GM12878 (cell line): ENCODE measurements at regions not wholly inside any gene's neighbourhood (a gene's known extent, or its start where the extent isn't known, plus 50 kb on each side); places are given as distances from the start of the nearest gene placed in this dataset.

Source experiments
- ATAC-seq: fragments of 200-7000 bp; cut with Tn5 transposase; 3 replicates; pipeline ENCODE4 v1.9.1; 2020; ENCODE audit warnings: mild to moderate bottlenecking, moderate library complexity
- BruUV-seq: library from RNA; stranded (reverse); fragments of 400-500 nt; replicated peaks from 2 replicates; lab custom pipeline; 2021; lab: Mats Ljungman, UMichigan
- CTCF ChIA-PET: fragments of 300-600 bp; sonication (Branson Sonifier 250); formaldehyde crosslinking; extraction: SDS; loops from one replicate; lab custom pipeline; 2021; ENCODE audit warnings: inconsistent platforms; lab: Yijun Ruan, JAX
- POLR2A ChIA-PET: fragments of 350-600 bp; formaldehyde crosslinking; extraction: SDS; loops from one replicate; lab custom pipeline; 2021; ENCODE audit warnings: inconsistent platforms; lab: Charles Lee
- RAD21 ChIA-PET: fragments of 300-600 bp; sonication (Branson Sonifier 250); formaldehyde crosslinking; loops from one replicate; lab custom pipeline; 2023; ENCODE audit warnings: antibody characterized with exemption; ENCODE audit not compliant: unreplicated experiment; lab: Charles Lee
- SMC1A ChIA-PET: fragments of 300-600 bp; sonication (Branson Sonifier 250); formaldehyde crosslinking; loops from one replicate; lab custom pipeline; 2023; ENCODE audit not compliant: unreplicated experiment, uncharacterized antibody; lab: Charles Lee
- DNase-seq: peaks from one replicate; pipeline ENCODE4 v3.0.0-alpha.2; 2011; ENCODE audit warnings: low read depth, low spot score
- FAIRE-seq: peaks from 3 replicates; lab custom pipeline; 2011; peaks lifted over from hg19 to GRCh38; lab: Jason Lieb, UNC
- H2AFZ ChIP-seq: 2 replicates; pipeline ENCODE4 v1.6.0; 2011; ENCODE audit warnings: low read depth, low read length, control low read depth; ENCODE audit not compliant: control insufficient read depth
- H3K27ac ChIP-seq: 2 replicates; pipeline ENCODE4 v1.5.1; 2011; ENCODE audit warnings: control low read depth; ENCODE audit not compliant: control insufficient read depth, insufficient read depth
- H3K27me3 ChIP-seq, 2 experiments: replicated peaks in 1 of 2; 2 replicates each; pipeline versions ENCODE4 v1.6.0 to v1.6.1; 2011; ENCODE audit warnings: low read length in 1 of 2; ENCODE audit not compliant: control insufficient read depth in 2 of 2, insufficient read depth in 2 of 2
- H3K36me3 ChIP-seq, 2 experiments: 2 replicates each; pipeline ENCODE4 v1.5.1; 2011; ENCODE audit warnings: low read length in 1 of 2; ENCODE audit not compliant: control insufficient read depth in 2 of 2, insufficient read depth in 2 of 2
- H3K4me1 ChIP-seq: 2 replicates; pipeline ENCODE4 v1.6.1; 2011; ENCODE audit warnings: mild to moderate bottlenecking, low read length, moderate library complexity, mixed read lengths; ENCODE audit not compliant: control insufficient read depth, insufficient read depth
- H3K4me2 ChIP-seq: 2 replicates; pipeline ENCODE4 v1.6.0; 2011; ENCODE audit warnings: control low read depth; ENCODE audit not compliant: control insufficient read depth, insufficient read depth
- H3K4me3 ChIP-seq: fragments of 200-600 bp; sonication (generic); 2 replicates; pipeline ENCODE4 v1.5.1; 2016
- H3K79me2 ChIP-seq: 2 replicates; pipeline ENCODE4 v1.6.0; 2011; ENCODE audit warnings: low read length; ENCODE audit not compliant: control insufficient read depth, insufficient read depth
- H3K9ac ChIP-seq: 2 replicates; pipeline ENCODE4 v1.8.0; 2011; ENCODE audit warnings: low read length, control low read depth, mixed read lengths; ENCODE audit not compliant: control insufficient read depth, insufficient read depth
- H3K9me3 ChIP-seq: replicated peaks from 3 replicates; pipeline ENCODE4 v1.5.1; 2011; ENCODE audit warnings: mild to moderate bottlenecking, low read length; ENCODE audit not compliant: control insufficient read depth, insufficient read depth
- H4K20me1 ChIP-seq: 2 replicates; pipeline ENCODE4 v1.6.0; 2011; ENCODE audit not compliant: control insufficient read depth, insufficient read depth
- ATF7 ChIP-seq: fragments of 450-650 bp; IDR thresholded peaks from 2 replicates; pipeline ENCODE4 v1.6.1; 2016; ENCODE audit warnings: low read depth, mild to moderate bottlenecking
- BCL3 ChIP-seq: IDR thresholded peaks from 2 replicates; pipeline ENCODE4 v1.6.1; 2011; ENCODE audit warnings: borderline replicate concordance, low read depth, mild to moderate bottlenecking, moderate library complexity, low read length; ENCODE audit not compliant: insufficient read depth, poor library complexity, severe bottlenecking
- CTCF ChIP-seq, 3 experiments: IDR thresholded peaks in 2 of 3; conservative IDR thresholded peaks in 1 of 3; 2 replicates each; pipeline ENCODE4 v1.5.1; 2011; ENCODE audit warnings: low read depth in 3 of 3, low read length in 3 of 3, mild to moderate bottlenecking in 3 of 3, control low read depth in 2 of 3, moderate library complexity in 2 of 3, inconsistent platforms in 1 of 3, mixed read lengths in 1 of 3; ENCODE audit not compliant: control insufficient read depth in 2 of 3, insufficient read depth in 1 of 3; ENCODE audit errors: extremely low read depth in 1 of 3
- FOS ChIP-seq: IDR thresholded peaks from 3 replicates; pipeline ENCODE4 v1.6.1; 2011; ENCODE audit warnings: borderline replicate concordance; ENCODE audit not compliant: insufficient read length; ENCODE audit errors: extremely low read depth
- HDAC6 ChIP-seq: fragments of 200-600 bp; sonication (generic); IDR thresholded peaks from one replicate; pipeline ENCODE4 v1.8.0; 2017; ENCODE audit warnings: antibody characterized with exemption; ENCODE audit not compliant: unreplicated experiment
- IKZF2 ChIP-seq, 2 experiments: fragments of 450-650 bp; IDR thresholded peaks; 2 replicates each; pipeline ENCODE4 v1.6.1; 2017; ENCODE audit warnings: mild to moderate bottlenecking in 2 of 2, moderate library complexity in 2 of 2
- IRF3 ChIP-seq: fragments of 450-650 bp; IDR thresholded peaks from 2 replicates; pipeline ENCODE4 v1.6.1; 2014; ENCODE audit warnings: mild to moderate bottlenecking
- LARP7 ChIP-seq: fragments of 450-650 bp; IDR thresholded peaks from 2 replicates; pipeline ENCODE4 v1.6.1; 2017; ENCODE audit warnings: mild to moderate bottlenecking
- NBN ChIP-seq: fragments of 450-650 bp; IDR thresholded peaks from 2 replicates; pipeline ENCODE4 v1.6.1; 2016
- POU2F2 ChIP-seq: IDR thresholded peaks from 3 replicates; pipeline ENCODE4 v1.6.1; 2011; ENCODE audit warnings: low read depth, mild to moderate bottlenecking, low read length, borderline replicate concordance
- SIN3A ChIP-seq: IDR thresholded peaks from 2 replicates; pipeline ENCODE4 v1.6.1; 2012; ENCODE audit warnings: low read depth, low read length, improper control_type of control experiment
- SMARCA5 ChIP-seq: fragments of 450-650 bp; IDR thresholded peaks from 2 replicates; pipeline ENCODE4 v1.6.1; 2017; ENCODE audit warnings: mild to moderate bottlenecking
- SREBF1 ChIP-seq: IDR thresholded peaks from 2 replicates; pipeline ENCODE4 v1.6.1; 2012; ENCODE audit warnings: mild to moderate bottlenecking, low read length
- ZNF207 ChIP-seq: fragments of 450-650 bp; IDR thresholded peaks from 2 replicates; pipeline ENCODE4 v1.6.1; 2014; ENCODE audit warnings: antibody characterized with exemption, mild to moderate bottlenecking, borderline replicate concordance
- ZNF592 ChIP-seq: fragments of 450-650 bp; IDR thresholded peaks from 2 replicates; pipeline ENCODE4 v1.6.1; 2017; ENCODE audit warnings: mild to moderate bottlenecking, moderate library complexity
- WGBS: methylation state at CpG from one replicate; pipeline ENCODE4 v1.1.6; 2016; ENCODE audit warnings: low lambda C conversion rate; ENCODE audit not compliant: insufficient replicate concordance, insufficient coverage; ENCODE audit errors: missing lambda C conversion rate; 5-methylcytosine and 5-hydroxymethylcytosine counted together
- in situ Hi-C: fragments of 300-500 bp; cut with MboI; formaldehyde crosslinking; loops from 9 replicates; pipeline ENCODE4 v1.14.3; 2018; ENCODE audit warnings: mixed read lengths
- intact Hi-C: fragments of 100-400 bp; cut with micrococcal nuclease; formaldehyde crosslinking; loops from one replicate; pipeline ENCODE4 v1.14.2; 2022; ENCODE audit not compliant: unreplicated experiment

- FAIRE-seq (no peak), DNase-seq (no peak), ATAC-seq (no peak)
- ChIA-PET CTCF (no interaction called here), RAD21 (no interaction called here), SMC1A (no interaction called here), POLR2A (interaction anchor here (0.6 kb wide), 1 partner anchor 8 kb away, joined by 11 read pairs; no protein-coding TSS in a partner anchor)
- Histone ChIP-seq H3K9ac (no peak overlapping the region), H2AFZ (no peak overlapping the region), H3K36me3 (no peaks in the 10 kb centered on the region), H3K4me2 (no peak overlapping the region), H3K27me3 (peaks cover 11 to 14% of the 10 kb centered on the region in 2 experiments), H3K4me3 (no peak overlapping the region), H4K20me1 (no peaks in the 10 kb centered on the region), H3K9me3 (no peaks in the 10 kb centered on the region), H3K79me2 (no peaks in the 10 kb centered on the region), H3K4me1 (no peaks in the 10 kb centered on the region), H3K27ac (no peak overlapping the region)
- 46% methylated on average over 26 of the region's 26 CpGs for WGBS
- in situ Hi-C loops (no loop called here), intact Hi-C loops (no loop called here)
- BruUV-seq: no TSS peak
- TF ChIP-seq HDAC6 (no peak), ZNF592 (no peak), FOS (no peak), CTCF (IDR thresholded peaks at IDR 0.05 in 2 of 3, conservative IDR thresholded peaks at IDR 0.05 in 1 of 3; ENCODE audit: control insufficient read depth in 2 of 3, extremely low read depth in 1 of 3, insufficient read depth in 1 of 3, low read depth in 3 of 3, low read length in 3 of 3) (no peak), SIN3A (no peak), ATF7 (no peak), SREBF1 (no peak), LARP7 (no peak), IRF3 (no peak), IKZF2 (IDR thresholded peaks at IDR 0.05) (no peak), NBN (no peak), ZNF207 (no peak), POU2F2 (no peak), SMARCA5 (no peak), BCL3 (no peak)
These were observed 149.3 kb upstream of the GSE1 start for GRCh38 chr16:85463672-85464382.
